Dendritic cell treated with granulocyte-macrophage colony-stimulating factor and Interleukin-4, amounts not matched to agents 40 ng/mL and 50 ng/mL, for 4 days (primary cell): ENCODE measurements at regions not wholly inside any gene's neighbourhood (a gene's known extent, or its start where the extent isn't known, plus 50 kb on each side); places are given as distances from the start of the nearest gene placed in this dataset.

Source experiments
- H3K27ac Mint-ChIP-seq: one replicate; pipeline ENCODE4 v1.8.0; 2022; ENCODE audit warnings: mild to moderate bottlenecking, mixed read lengths
- H3K27me3 Mint-ChIP-seq: one replicate; pipeline ENCODE4 v1.8.0; 2022; ENCODE audit warnings: mild to moderate bottlenecking, mixed read lengths
- H3K36me3 Mint-ChIP-seq: one replicate; pipeline ENCODE4 v1.8.0; 2022; ENCODE audit warnings: low read depth, mixed read lengths
- H3K4me1 Mint-ChIP-seq: one replicate; pipeline ENCODE4 v1.8.0; 2022; ENCODE audit warnings: low read depth, mixed read lengths
- H3K4me3 Mint-ChIP-seq: one replicate; pipeline ENCODE4 v1.8.0; 2022; ENCODE audit warnings: mild to moderate bottlenecking, moderate library complexity, mixed read lengths
- H3K9me3 Mint-ChIP-seq: one replicate; pipeline ENCODE4 v1.8.0; 2022; ENCODE audit warnings: mixed read lengths
- intact Hi-C: fragments of 100-400 bp; cut with micrococcal nuclease; formaldehyde crosslinking; loops from one replicate; pipeline ENCODE4 v1.15.0; 2022

- no peak overlapping the region for H3K27ac Mint-ChIP-seq
- no peaks in the 10 kb centered on the region for H3K4me1 Mint-ChIP-seq
- H3K9me3 Mint-ChIP-seq, result no peaks in the 10 kb centered on the region
- intact Hi-C loops, result no loop called here
- H3K27me3 Mint-ChIP-seq, result peaks cover 2% of the 10 kb centered on the region
- H3K4me3 Mint-ChIP-seq, result no peak overlapping the region
- no peaks in the 10 kb centered on the region for H3K36me3 Mint-ChIP-seq
Measured at GRCh38 chr14:24744641-24745040, 110.7 kb upstream of the GZMB start.

GRCh38 chr14:24741871-24742270 is 107.9 kb upstream of the GZMB start:
- intact Hi-C loops, result no loop called here
- Mint-ChIP-seq H3K4me3 (no peak overlapping the region), H3K4me1 (no peaks in the 10 kb centered on the region), H3K27me3 (peaks cover 2% of the 10 kb centered on the region), H3K36me3 (no peaks in the 10 kb centered on the region), H3K9me3 (no peaks in the 10 kb centered on the region), H3K27ac (no peak overlapping the region)

- no peaks in the 10 kb centered on the region for H3K36me3 Mint-ChIP-seq
- no peak overlapping the region for H3K27ac Mint-ChIP-seq
- no peak overlapping the region for H3K4me3 Mint-ChIP-seq
- intact Hi-C loops, result loop anchor here (1.0 kb wide), 2 partner anchors 397 to 414 kb away; no protein-coding TSS in a partner anchor
- no peaks in the 10 kb centered on the region for H3K9me3 Mint-ChIP-seq
- H3K4me1 Mint-ChIP-seq, result no peaks in the 10 kb centered on the region
- H3K27me3 Mint-ChIP-seq, result no peaks in the 10 kb centered on the region
Measured at GRCh38 chr14:24735984-24736630, 102.1 kb upstream of the GZMB start.

- Mint-ChIP-seq H3K27ac (no peak overlapping the region), H3K4me3 (no peak overlapping the region), H3K36me3 (no peaks in the 10 kb centered on the region), H3K4me1 (no peaks in the 10 kb centered on the region), H3K27me3 (no peaks in the 10 kb centered on the region), H3K9me3 (no peaks in the 10 kb centered on the region)
- intact Hi-C loops, result loop anchor here (1.0 to 5.0 kb wide), 3 partner anchors 398 to 672 kb away; no protein-coding TSS in a partner anchor
Measured at GRCh38 chr14:24734917-24735500, 101.0 kb upstream of the GZMB start.

- Mint-ChIP-seq H3K4me1 (peaks cover 23% of the 10 kb centered on the region), H3K27me3 (no peaks in the 10 kb centered on the region), H3K9me3 (peaks cover 17% of the 10 kb centered on the region), H3K27ac (no peak overlapping the region), H3K36me3 (no peaks in the 10 kb centered on the region), H3K4me3 (no peak overlapping the region)
- intact Hi-C loops, result no loop called here
Measured at GRCh38 chr14:24726480-24726879, 92.5 kb upstream of the GZMB start.

GRCh38 chr14:24725311-24725710 is 91.3 kb upstream of the GZMB start:
- no peaks in the 10 kb centered on the region for H3K27me3 Mint-ChIP-seq
- no peak overlapping the region for H3K27ac Mint-ChIP-seq
- no peaks in the 10 kb centered on the region for H3K36me3 Mint-ChIP-seq
- intact Hi-C loops, result no loop called here
- H3K4me3 Mint-ChIP-seq, result no peak overlapping the region
- peaks cover 17% of the 10 kb centered on the region for H3K9me3 Mint-ChIP-seq
- H3K4me1 Mint-ChIP-seq, result peaks cover 25% of the 10 kb centered on the region

GRCh38 chr14:24721775-24722174 is 87.8 kb upstream of the GZMB start:
- Mint-ChIP-seq H3K9me3 (no peaks in the 10 kb centered on the region), H3K36me3 (no peaks in the 10 kb centered on the region), H3K4me1 (peaks cover 17% of the 10 kb centered on the region), H3K27ac (no peak overlapping the region), H3K27me3 (peaks cover 2% of the 10 kb centered on the region), H3K4me3 (no peak overlapping the region)
- intact Hi-C loops, result no loop called here

GRCh38 chr14:24715239-24715638 is 81.2 kb upstream of the GZMB start:
- H3K4me3 Mint-ChIP-seq, result no peak overlapping the region
- no peaks in the 10 kb centered on the region for H3K9me3 Mint-ChIP-seq
- H3K36me3 Mint-ChIP-seq, result no peaks in the 10 kb centered on the region
- H3K27me3 Mint-ChIP-seq, result peaks cover 2% of the 10 kb centered on the region
- peaks cover 6% of the 10 kb centered on the region for H3K4me1 Mint-ChIP-seq
- H3K27ac Mint-ChIP-seq, result no peak overlapping the region
- intact Hi-C loops, result no loop called here

- H3K9me3 Mint-ChIP-seq, result no peaks in the 10 kb centered on the region
- no peaks in the 10 kb centered on the region for H3K36me3 Mint-ChIP-seq
- peaks cover 6% of the 10 kb centered on the region for H3K4me1 Mint-ChIP-seq
- intact Hi-C loops, result no loop called here
- no peak overlapping the region for H3K27ac Mint-ChIP-seq
- H3K4me3 Mint-ChIP-seq, result no peak overlapping the region
- peaks cover 2% of the 10 kb centered on the region for H3K27me3 Mint-ChIP-seq
Measured at GRCh38 chr14:24713404-24713803, 79.4 kb upstream of the GZMB start.

GRCh38 chr14:24712909-24713308 is 78.9 kb upstream of the GZMB start:
- H3K36me3 Mint-ChIP-seq, result no peaks in the 10 kb centered on the region
- H3K4me1 Mint-ChIP-seq, result peaks cover 6% of the 10 kb centered on the region
- intact Hi-C loops, result no loop called here
- H3K27ac Mint-ChIP-seq, result no peak overlapping the region
- H3K27me3 Mint-ChIP-seq, result peaks cover 2% of the 10 kb centered on the region
- no peak overlapping the region for H3K4me3 Mint-ChIP-seq
- no peaks in the 10 kb centered on the region for H3K9me3 Mint-ChIP-seq

- Mint-ChIP-seq H3K36me3 (no peaks in the 10 kb centered on the region), H3K27ac (no peak overlapping the region), H3K4me3 (no peak overlapping the region), H3K27me3 (peaks cover 2% of the 10 kb centered on the region), H3K4me1 (peaks cover 6% of the 10 kb centered on the region), H3K9me3 (no peaks in the 10 kb centered on the region)
- intact Hi-C loops, result no loop called here
Measured at GRCh38 chr14:24712374-24712773, 78.4 kb upstream of the GZMB start.

GRCh38 chr14:24710403-24711112 is 76.6 kb upstream of the GZMB start:
- intact Hi-C loops, result no loop called here
- Mint-ChIP-seq H3K36me3 (no peaks in the 10 kb centered on the region), H3K9me3 (no peaks in the 10 kb centered on the region), H3K4me3 (no peak overlapping the region), H3K4me1 (peaks cover 10% of the 10 kb centered on the region), H3K27ac (no peak overlapping the region), H3K27me3 (no peaks in the 10 kb centered on the region)

GRCh38 chr14:24708684-24709083 is 74.7 kb upstream of the GZMB start:
- H3K27ac Mint-ChIP-seq, result no peak overlapping the region
- intact Hi-C loops, result no loop called here
- peaks cover 21% of the 10 kb centered on the region for H3K4me1 Mint-ChIP-seq
- H3K36me3 Mint-ChIP-seq, result no peaks in the 10 kb centered on the region
- no peaks in the 10 kb centered on the region for H3K27me3 Mint-ChIP-seq
- H3K4me3 Mint-ChIP-seq, result no peak overlapping the region
- H3K9me3 Mint-ChIP-seq, result no peaks in the 10 kb centered on the region

GRCh38 chr14:24706351-24706750 is 72.4 kb upstream of the GZMB start:
- H3K27ac Mint-ChIP-seq, result no peak overlapping the region
- H3K4me1 Mint-ChIP-seq, result peaks cover 21% of the 10 kb centered on the region
- no peaks in the 10 kb centered on the region for H3K27me3 Mint-ChIP-seq
- H3K9me3 Mint-ChIP-seq, result no peaks in the 10 kb centered on the region
- no peak overlapping the region for H3K4me3 Mint-ChIP-seq
- intact Hi-C loops, result no loop called here
- H3K36me3 Mint-ChIP-seq, result no peaks in the 10 kb centered on the region
